GM12864 (cell line): ENCODE measurements at regions not wholly inside any gene's neighbourhood (a gene's known extent, or its start where the extent isn't known, plus 50 kb on each side); places are given as distances from the start of the nearest gene placed in this dataset.
"Not testable (repeated sequence)": the region's sequence is repeated elsewhere in the genome, so short reads cannot be mapped to it uniquely, and the experiment has no call there.

Source experiments
- DNase-seq: peaks from one replicate; pipeline ENCODE4 v3.0.0-alpha.2; 2011; ENCODE audit warnings: low read depth
- H3K4me3 ChIP-seq: 2 replicates; pipeline ENCODE4 v1.5.1; 2011; ENCODE audit warnings: mild to moderate bottlenecking, low read depth, low read length, control low read depth
- CTCF ChIP-seq: IDR thresholded peaks from 2 replicates; pipeline ENCODE4 v1.5.1; 2011; ENCODE audit warnings: low read depth, mild to moderate bottlenecking, moderate library complexity, low read length, control low read depth, inconsistent platforms; ENCODE audit errors: missing control alignments

GRCh38 chr6:27539551-27539950, 66.6 kb upstream of the ZNF184 start:
- no peak overlapping the region for H3K4me3 ChIP-seq
- no peak for DNase-seq
- no peak for TF ChIP-seq CTCF

- H3K4me3 ChIP-seq, result no peak overlapping the region
- TF ChIP-seq CTCF, result no peak
- no peak for DNase-seq
These were observed 60.1 kb upstream of the ZNF184 start for GRCh38 chr6:27532820-27533538.

GRCh38 chr6:27531772-27532459, 59.0 kb upstream of the ZNF184 start:
- TF ChIP-seq CTCF, result no peak
- no peak for DNase-seq
- H3K4me3 ChIP-seq, result no peak overlapping the region

GRCh38 chr6:27529796-27530195, 56.9 kb upstream of the ZNF184 start:
- not testable (repeated sequence) for H3K4me3 ChIP-seq, DNase-seq

- no peak for TF ChIP-seq CTCF
- no peak overlapping the region for H3K4me3 ChIP-seq
- no peak for DNase-seq
These were observed 55.8 kb upstream of the ZNF184 start for GRCh38 chr6:27528714-27529113.
